ENCODE measurements at regions not wholly inside any gene's neighbourhood (a gene's known extent, or its start where the extent isn't known, plus 50 kb on each side); places are given as distances from the start of the nearest gene placed in this dataset.

- CTCF ChIA-PET, result interaction anchor here (1.0 kb wide), 1 partner anchor 102 kb away, joined by 3 read pairs; no protein-coding TSS in a partner anchor
Observed at GRCh38 chr13:109682534-109683244, 103.7 kb downstream of the IRS2 start.

More at GRCh38 chr13:109682534-109683244, 103.7 kb downstream of the IRS2 start:
- no peaks in the 10 kb centered on the region for H3K9me3 ChIP-seq (ENCODE audit: control insufficient read depth, insufficient read depth, low read depth, low read length)
- TF ChIP-seq ZNF280C (tag by site-specific recombination; IDR thresholded peaks at IDR 0.05), result no peak
- TF ChIP-seq ZNF266 (tag by site-specific recombination; IDR thresholded peaks at IDR 0.05; ENCODE audit: low read depth), result no peak
- TF ChIP-seq ZBTB11 (tag by site-specific recombination; conservative IDR thresholded peaks at IDR 0.05; ENCODE audit: low read depth), result no peak
- TF ChIP-seq ZNF302 (tag by site-specific recombination; IDR thresholded peaks at IDR 0.05; ENCODE audit: low read depth), result no peak
- TF ChIP-seq, protein P1, sequence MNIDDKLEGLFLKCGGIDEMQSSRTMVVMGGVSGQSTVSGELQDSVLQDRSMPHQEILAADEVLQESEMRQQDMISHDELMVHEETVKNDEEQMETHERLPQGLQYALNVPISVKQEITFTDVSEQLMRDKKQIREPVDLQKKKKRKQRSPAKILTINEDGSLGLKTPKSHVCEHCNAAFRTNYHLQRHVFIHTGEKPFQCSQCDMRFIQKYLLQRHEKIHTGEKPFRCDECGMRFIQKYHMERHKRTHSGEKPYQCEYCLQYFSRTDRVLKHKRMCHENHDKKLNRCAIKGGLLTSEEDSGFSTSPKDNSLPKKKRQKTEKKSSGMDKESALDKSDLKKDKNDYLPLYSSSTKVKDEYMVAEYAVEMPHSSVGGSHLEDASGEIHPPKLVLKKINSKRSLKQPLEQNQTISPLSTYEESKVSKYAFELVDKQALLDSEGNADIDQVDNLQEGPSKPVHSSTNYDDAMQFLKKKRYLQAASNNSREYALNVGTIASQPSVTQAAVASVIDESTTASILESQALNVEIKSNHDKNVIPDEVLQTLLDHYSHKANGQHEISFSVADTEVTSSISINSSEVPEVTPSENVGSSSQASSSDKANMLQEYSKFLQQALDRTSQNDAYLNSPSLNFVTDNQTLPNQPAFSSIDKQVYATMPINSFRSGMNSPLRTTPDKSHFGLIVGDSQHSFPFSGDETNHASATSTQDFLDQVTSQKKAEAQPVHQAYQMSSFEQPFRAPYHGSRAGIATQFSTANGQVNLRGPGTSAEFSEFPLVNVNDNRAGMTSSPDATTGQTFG (tag by site-specific recombination; IDR thresholded peaks at IDR 0.05; ENCODE audit: borderline replicate concordance), result no peak
- TF ChIP-seq ZIC2 (tag by site-specific recombination; IDR thresholded peaks at IDR 0.05), result no peak
- no peak for TF ChIP-seq SCRT1 (tag by site-specific recombination; IDR thresholded peaks at IDR 0.05; ENCODE audit: borderline replicate concordance)
- TF ChIP-seq ZNF280D (tag by site-specific recombination; IDR thresholded peaks at IDR 0.05), result no peak
- no peak for TF ChIP-seq ZNF777 (tag by site-specific recombination; IDR thresholded peaks at IDR 0.05; ENCODE audit: borderline replicate concordance)
- TF ChIP-seq YY1 (tag by site-specific recombination; IDR thresholded peaks at IDR 0.05), result no peak
- no peak overlapping the region for H3K27ac ChIP-seq (ENCODE audit: extremely low read depth, low read depth, low read length)
- H3K36me3 ChIP-seq (ENCODE audit: control insufficient read depth in 2 of 2, insufficient read depth in 1 of 2, low read length in 2 of 2), result no peaks in the 10 kb centered on the region
- peaks cover 11% of the 10 kb centered on the region for H3K4me1 ChIP-seq (ENCODE audit: control insufficient read depth, insufficient read depth, low read length)
- POLR2A ChIA-PET, result no interaction called here
- no peak overlapping the region for H3K4me3 ChIP-seq (ENCODE audit: low read depth, low read length)
